DOHH2 (cell line): ENCODE measurements at regions not wholly inside any gene's neighbourhood (a gene's known extent, or its start where the extent isn't known, plus 50 kb on each side); places are given as distances from the start of the nearest gene placed in this dataset.

Experiments
- CTCF ChIP-seq: fragments of 200-600 bp; sonication (generic); IDR thresholded peaks from one replicate; pipeline ENCODE4 v1.5.1; 2014; ENCODE audit warnings: antibody characterized with exemption, mild to moderate bottlenecking, low read depth, low read length; ENCODE audit not compliant: poor library complexity, severe bottlenecking
- EZH2phosphoT487 ChIP-seq: fragments of 200-600 bp; sonication (generic); IDR thresholded peaks from 2 replicates; pipeline ENCODE4 v1.6.1; 2017; ENCODE audit warnings: borderline replicate concordance, mild to moderate bottlenecking, antibody characterized with exemption, low read length, moderate library complexity, mixed read lengths

- TF ChIP-seq CTCF: no peak
- TF ChIP-seq EZH2phosphoT487: no peak
Observed at GRCh38 chr5:165722401-165722800, 2217.0 kb downstream of the MAT2B start.
